Panc1 (cell line): ENCODE measurements at regions not wholly inside any gene's neighbourhood (a gene's known extent, or its start where the extent isn't known, plus 50 kb on each side); places are given as distances from the start of the nearest gene placed in this dataset.

ENCODE experiments used
- ATAC-seq: fragments of 200-7000 bp; cut with Tn5 transposase; 2 replicates; pipeline ENCODE4 v1.9.1; 2020; ENCODE audit warnings: mild to moderate bottlenecking, moderate library complexity
- BruUV-seq: library from RNA; stranded (reverse); fragments of 400-500 nt; replicated peaks from 2 replicates; lab custom pipeline; 2021; lab: Mats Ljungman, UMichigan
- CTCF ChIA-PET: fragments of 300-600 bp; sonication (Branson Sonifier 250); formaldehyde crosslinking; loops from one replicate; lab custom pipeline; 2022; ENCODE audit warnings: antibody characterized with exemption; lab: Charles Lee
- POLR2A ChIA-PET: fragments of 300-600 bp; sonication (Branson Sonifier 250); formaldehyde crosslinking; loops from one replicate; lab custom pipeline; 2022; ENCODE audit warnings: antibody characterized with exemption; lab: Charles Lee
- DNase-seq: peaks from one replicate; pipeline ENCODE4 v3.0.0-alpha.2; 2010; ENCODE audit warnings: low read depth, low spot score
- H3K27ac ChIP-seq: 2 replicates; pipeline ENCODE4 v1.5.1; 2011; ENCODE audit warnings: mild to moderate bottlenecking, low read length, inconsistent platforms
- H3K27me3 ChIP-seq: fragments of 200-500 bp; sonication (Bioruptor generic); 2 replicates; pipeline ENCODE4 v1.6.0; 2014; ENCODE audit warnings: low read length, inconsistent platforms; ENCODE audit not compliant: control insufficient read depth, insufficient read depth
- H3K36me3 ChIP-seq: fragments of 200-500 bp; sonication (Bioruptor generic); 2 replicates; pipeline ENCODE4 v1.5.1; 2014; ENCODE audit warnings: inconsistent platforms, mild to moderate bottlenecking, low read length, moderate library complexity; ENCODE audit not compliant: control insufficient read depth, insufficient read depth
- H3K4me1 ChIP-seq: 2 replicates; pipeline ENCODE4 v1.5.1; 2011; ENCODE audit warnings: inconsistent platforms, mild to moderate bottlenecking, low read length, moderate library complexity; ENCODE audit not compliant: control insufficient read depth, insufficient read depth
- H3K4me3 ChIP-seq, 2 experiments: 2 replicates each; pipeline ENCODE4 v1.5.1; 2011 to 2012; ENCODE audit warnings: low read depth in 2 of 2, low read length in 2 of 2, mild to moderate bottlenecking in 2 of 2, inconsistent platforms in 1 of 2, moderate library complexity in 1 of 2
- H3K9me3 ChIP-seq: fragments of 200-500 bp; sonication (Bioruptor generic); 2 replicates; pipeline ENCODE4 v1.5.1; 2014; ENCODE audit warnings: low read depth, mild to moderate bottlenecking, inconsistent platforms, low read length, moderate library complexity; ENCODE audit not compliant: control insufficient read depth, insufficient read depth
- POLR2AphosphoS5 ChIP-seq: IDR thresholded peaks from 2 replicates; pipeline ENCODE4 v1.6.1; 2012; ENCODE audit warnings: mild to moderate bottlenecking, low read depth, low read length, moderate library complexity
- REST ChIP-seq, 2 experiments: IDR thresholded peaks; 2 replicates each; pipeline ENCODE4 v1.6.1; 2011 to 2012; ENCODE audit warnings: low read depth in 2 of 2, control low read depth in 1 of 2, low read length in 1 of 2, mild to moderate bottlenecking in 1 of 2, moderate library complexity in 1 of 2; ENCODE audit not compliant: insufficient read depth in 1 of 2
- SIN3A ChIP-seq: IDR thresholded peaks from 2 replicates; pipeline ENCODE4 v1.6.1; 2012; ENCODE audit warnings: low read depth, mild to moderate bottlenecking, low read length, moderate library complexity, borderline replicate concordance; ENCODE audit not compliant: insufficient read depth
- TCF7L2 ChIP-seq: IDR thresholded peaks from 2 replicates; pipeline ENCODE4 v1.6.1; 2011; ENCODE audit warnings: mild to moderate bottlenecking, low read depth, low read length, inconsistent platforms
- in situ Hi-C: cut with HindIII; loops from 2 replicates; pipeline ENCODE4 v1.10.0; 2016; ENCODE audit warnings: low sequenced_read_pairs, low pct_unique_long_range_greater_than_20kb
- intact Hi-C: fragments of 100-400 bp; cut with micrococcal nuclease; formaldehyde crosslinking; loops from one replicate; pipeline ENCODE4 v1.10.0; 2022; ENCODE audit not compliant: unreplicated experiment
- TF ChIP-seq, protein P1 (sequence below): fragments of 450-650 bp; IDR thresholded peaks from 2 replicates; pipeline ENCODE4 v1.5.1; 2017; ENCODE audit warnings: mild to moderate bottlenecking

DNA sequence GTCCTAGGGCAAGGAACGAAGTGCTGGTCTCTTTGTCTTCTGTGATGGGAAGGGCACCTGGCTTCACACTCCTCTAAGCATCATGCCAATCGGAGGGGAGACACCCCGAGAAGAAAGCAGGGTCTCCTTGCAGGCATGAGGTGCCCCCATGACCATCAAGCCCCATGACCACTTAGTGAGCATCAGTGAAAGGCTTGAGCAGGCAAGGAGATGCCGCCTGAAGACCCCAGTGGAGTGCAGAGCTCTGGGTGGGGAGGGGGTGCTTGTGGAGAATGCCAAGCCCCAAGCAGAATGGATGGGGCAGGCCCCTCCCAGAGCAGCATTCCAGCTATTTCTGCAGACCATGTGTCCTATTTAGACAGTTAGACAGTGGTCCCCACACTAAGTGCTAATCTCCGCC lies 232.7 kb upstream of the TNRC6C start:
- H3K27me3 ChIP-seq = peaks cover 2% of the 10 kb centered on the region
- no peak for ATAC-seq
- DNase-seq = no peak
- POLR2A ChIA-PET = no interaction called here
- no TSS peak for BruUV-seq
- CTCF ChIA-PET = no interaction called here
- intact Hi-C loops = no loop called here
- TF ChIP-seq, protein P1, sequence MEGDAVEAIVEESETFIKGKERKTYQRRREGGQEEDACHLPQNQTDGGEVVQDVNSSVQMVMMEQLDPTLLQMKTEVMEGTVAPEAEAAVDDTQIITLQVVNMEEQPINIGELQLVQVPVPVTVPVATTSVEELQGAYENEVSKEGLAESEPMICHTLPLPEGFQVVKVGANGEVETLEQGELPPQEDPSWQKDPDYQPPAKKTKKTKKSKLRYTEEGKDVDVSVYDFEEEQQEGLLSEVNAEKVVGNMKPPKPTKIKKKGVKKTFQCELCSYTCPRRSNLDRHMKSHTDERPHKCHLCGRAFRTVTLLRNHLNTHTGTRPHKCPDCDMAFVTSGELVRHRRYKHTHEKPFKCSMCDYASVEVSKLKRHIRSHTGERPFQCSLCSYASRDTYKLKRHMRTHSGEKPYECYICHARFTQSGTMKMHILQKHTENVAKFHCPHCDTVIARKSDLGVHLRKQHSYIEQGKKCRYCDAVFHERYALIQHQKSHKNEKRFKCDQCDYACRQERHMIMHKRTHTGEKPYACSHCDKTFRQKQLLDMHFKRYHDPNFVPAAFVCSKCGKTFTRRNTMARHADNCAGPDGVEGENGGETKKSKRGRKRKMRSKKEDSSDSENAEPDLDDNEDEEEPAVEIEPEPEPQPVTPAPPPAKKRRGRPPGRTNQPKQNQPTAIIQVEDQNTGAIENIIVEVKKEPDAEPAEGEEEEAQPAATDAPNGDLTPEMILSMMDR = no peak
- TF ChIP-seq POLR2AphosphoS5 (no peak), REST (IDR thresholded peaks at IDR 0.05; ENCODE audit: insufficient read depth in 1 of 2, low read depth in 2 of 2, low read length in 1 of 2) (no peak), TCF7L2 (no peak), SIN3A (no peak)
- no peaks in the 10 kb centered on the region for H3K4me1 ChIP-seq
- H3K4me3 ChIP-seq = no peak overlapping the region
- in situ Hi-C loops = no loop called here
- no peak overlapping the region for H3K27ac ChIP-seq
- no peaks in the 10 kb centered on the region for H3K9me3 ChIP-seq
- no peaks in the 10 kb centered on the region for H3K36me3 ChIP-seq

- BruUV-seq = no TSS peak
- intact Hi-C loops = no loop called here
- H3K27me3 ChIP-seq = peaks cover 2% of the 10 kb centered on the region
- no peak for DNase-seq
- H3K4me3 ChIP-seq = no peak overlapping the region
- H3K36me3 ChIP-seq = no peaks in the 10 kb centered on the region
- in situ Hi-C loops = no loop called here
- no peaks in the 10 kb centered on the region for H3K9me3 ChIP-seq
- ATAC-seq = no peak
- H3K4me1 ChIP-seq = no peaks in the 10 kb centered on the region
- TF ChIP-seq, protein P1 = no peak
- no peak for TF ChIP-seq POLR2AphosphoS5
- no peak for TF ChIP-seq TCF7L2
- TF ChIP-seq REST (IDR thresholded peaks at IDR 0.05; ENCODE audit: insufficient read depth in 1 of 2, low read depth in 2 of 2, low read length in 1 of 2) = no peak
- no peak for TF ChIP-seq SIN3A
- POLR2A ChIA-PET = interaction anchor here (0.6 kb wide), 1 partner anchor 60 kb away, joined by 3 read pairs; no protein-coding TSS in a partner anchor
- H3K27ac ChIP-seq = no peak overlapping the region
- CTCF ChIA-PET = no interaction called here
Measured at GRCh38 chr17:77726549-77727006, 231.9 kb upstream of the TNRC6C start.
